CD4-positive, CD25-positive, alpha-beta regulatory T cell (primary cell): ENCODE measurements at regions not wholly inside any gene's neighbourhood (a gene's known extent, or its start where the extent isn't known, plus 50 kb on each side); places are given as distances from the start of the nearest gene placed in this dataset.

Experiments
- ATAC-seq, 2 donors: fragments of 150-1000 bp; cut with Tn5 transposase; one replicate each; pipeline ENCODE4 v1.10.0; 2021; ENCODE audit warnings: low read depth in 2 of 2, moderate number of reproducible peaks in 2 of 2, moderate library complexity in 1 of 2
- DNase-seq, 3 donors: peaks; one replicate each; pipeline versions ENCODE4 v3.0.0 to v3.0.0-alpha.2; 2012 to 2022; ENCODE audit warnings: mixed read lengths in 1 of 3
- H3K27ac ChIP-seq: one replicate; pipeline ENCODE4 v1.7.0; 2013; ENCODE audit warnings: mild to moderate bottlenecking, low read length; ENCODE audit not compliant: insufficient read depth, poor library complexity, severe bottlenecking
- H3K27me3 ChIP-seq: one replicate; pipeline ENCODE4 v1.7.0; 2013; ENCODE audit warnings: low read length; ENCODE audit not compliant: control insufficient read depth, insufficient read depth
- H3K36me3 ChIP-seq: one replicate; pipeline ENCODE4 v1.7.0; 2013; ENCODE audit warnings: mild to moderate bottlenecking, low read length, moderate library complexity; ENCODE audit not compliant: control insufficient read depth, insufficient read depth
- H3K4me1 ChIP-seq: 2 replicates; pipeline ENCODE4 v1.7.0; 2013; ENCODE audit warnings: mild to moderate bottlenecking, low read length; ENCODE audit not compliant: insufficient read depth, control insufficient read depth, poor library complexity, severe bottlenecking
- H3K4me3 ChIP-seq: one replicate; pipeline ENCODE4 v1.7.0; 2013; ENCODE audit warnings: low read depth, mild to moderate bottlenecking, low read length, moderate library complexity
- H3K9me3 ChIP-seq, 2 experiments: 1 replicate in 1 of 2; 2 replicates in 1 of 2; pipeline ENCODE4 v1.7.0; 2013; ENCODE audit warnings: low read length in 2 of 2, mild to moderate bottlenecking in 1 of 2, moderate library complexity in 1 of 2; ENCODE audit not compliant: control insufficient read depth in 2 of 2
- H3K27ac Mint-ChIP-seq, 3 donors: one replicate each; pipeline ENCODE4 v1.8.0; 2020 to 2022; ENCODE audit warnings: mild to moderate bottlenecking in 3 of 3, mixed read lengths in 3 of 3, moderate library complexity in 2 of 3
- H3K27me3 Mint-ChIP-seq: one replicate; pipeline ENCODE4 v1.8.0; 2022; ENCODE audit warnings: mild to moderate bottlenecking, mixed read lengths
- H3K36me3 Mint-ChIP-seq: one replicate; pipeline ENCODE4 v1.8.0; 2020; ENCODE audit warnings: mixed read lengths
- H3K4me1 Mint-ChIP-seq, 4 donors: one replicate each; pipeline ENCODE4 v1.8.0; 2020 to 2022; ENCODE audit warnings: mixed read lengths in 4 of 4, mild to moderate bottlenecking in 1 of 4
- H3K4me3 Mint-ChIP-seq, 4 donors: one replicate each; pipeline ENCODE4 v1.8.0; 2020 to 2022; ENCODE audit warnings: mild to moderate bottlenecking in 4 of 4, mixed read lengths in 4 of 4, moderate library complexity in 3 of 4
- H3K9me3 Mint-ChIP-seq, 7 donors: one replicate each; pipeline ENCODE4 v1.8.0; 2020 to 2022; ENCODE audit warnings: mixed read lengths in 7 of 7, mild to moderate bottlenecking in 3 of 7, moderate library complexity in 2 of 7

DNA sequence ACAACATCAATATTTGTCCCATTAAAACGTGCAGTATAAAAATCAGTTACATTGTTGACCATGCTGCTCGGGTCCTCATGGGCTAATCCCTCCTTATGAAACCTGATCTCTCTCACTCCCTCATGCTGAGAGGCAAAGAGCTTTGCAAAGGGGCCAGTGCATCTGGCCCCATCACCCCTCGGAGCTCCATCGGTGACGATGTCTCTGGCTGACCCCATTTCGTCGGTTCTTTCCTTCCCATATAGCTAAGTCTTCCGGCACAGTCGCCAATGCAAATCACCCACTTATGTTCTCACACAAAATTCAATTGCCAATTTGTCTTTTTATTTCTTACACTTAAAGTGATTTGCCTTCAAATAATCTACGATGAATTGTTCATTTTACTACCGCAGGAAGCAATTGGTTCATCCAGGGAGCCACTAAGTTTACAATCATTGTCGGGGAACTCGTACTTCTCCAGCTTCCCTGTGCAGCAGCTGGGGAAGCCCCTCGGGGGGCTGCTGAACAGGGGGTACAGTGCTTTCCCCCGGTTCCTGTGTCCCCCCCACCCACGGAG lies 199.8 kb upstream of the CDH4 start:
- no peaks in the 10 kb centered on the region for H3K27me3 Mint-ChIP-seq
- H3K4me1 Mint-ChIP-seq, result no peaks in the 10 kb centered on the region
- H3K27ac ChIP-seq, result no peak overlapping the region
- ATAC-seq (no peak), DNase-seq (no peak)
- H3K4me3 ChIP-seq, result no peak overlapping the region
- H3K4me3 Mint-ChIP-seq, result no peak overlapping the region
- no peaks in the 10 kb centered on the region for H3K27me3 ChIP-seq
- peaks cover 0 to 2% (median 0%) of the 10 kb centered on the region in 7 donors for H3K9me3 Mint-ChIP-seq
- H3K9me3 ChIP-seq, result no peaks in the 10 kb centered on the region
- no peaks in the 10 kb centered on the region for H3K36me3 Mint-ChIP-seq
- H3K27ac Mint-ChIP-seq, result no peak overlapping the region
- H3K36me3 ChIP-seq, result no peaks in the 10 kb centered on the region
- no peaks in the 10 kb centered on the region for H3K4me1 ChIP-seq

DNA sequence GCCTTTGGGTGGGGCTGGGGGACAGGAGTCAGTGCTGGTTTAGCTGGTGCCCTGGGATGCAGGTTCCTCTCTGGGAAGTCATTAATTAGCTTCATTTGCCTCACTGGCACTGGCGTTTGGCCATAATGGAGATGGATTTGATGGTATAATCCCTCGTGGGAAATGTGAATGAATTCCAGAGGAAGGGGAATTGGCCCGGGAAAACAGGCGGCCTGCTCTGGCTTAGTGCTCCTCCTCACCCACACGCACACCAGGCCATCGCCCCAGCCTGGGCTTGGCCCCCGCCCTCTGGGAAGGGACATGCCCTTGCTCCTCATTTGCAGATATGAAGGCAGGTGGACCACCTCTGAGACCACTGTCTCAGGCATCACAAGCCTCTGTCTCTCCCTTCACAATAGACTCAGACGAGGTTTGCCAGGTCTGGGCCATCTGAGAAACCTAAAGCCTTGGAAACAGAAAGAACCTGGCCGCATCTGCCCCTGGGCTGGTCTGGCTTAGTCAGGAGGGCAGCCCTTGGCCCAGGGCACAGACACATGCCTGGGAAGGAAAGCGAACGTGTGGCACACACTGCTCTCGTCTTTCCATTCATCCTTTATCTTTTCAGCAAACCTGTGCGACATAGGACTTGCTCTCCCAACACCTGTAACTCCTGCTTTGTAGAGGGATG lies 199.2 kb upstream of the CDH4 start:
- Histone ChIP-seq H3K27me3 (no peaks in the 10 kb centered on the region), H3K36me3 (no peaks in the 10 kb centered on the region), H3K4me1 (no peaks in the 10 kb centered on the region), H3K9me3 (no peaks in the 10 kb centered on the region), H3K4me3 (no peak overlapping the region), H3K27ac (no peak overlapping the region)
- H3K36me3 Mint-ChIP-seq, result no peaks in the 10 kb centered on the region
- DNase-seq, result no peak
- no peak overlapping the region for H3K27ac Mint-ChIP-seq
- no peak overlapping the region for H3K4me3 Mint-ChIP-seq
- H3K4me1 Mint-ChIP-seq, result no peaks in the 10 kb centered on the region
- H3K9me3 Mint-ChIP-seq, result peaks cover 0 to 2% (median 0%) of the 10 kb centered on the region in 7 donors
- H3K27me3 Mint-ChIP-seq, result no peaks in the 10 kb centered on the region
- no peak for ATAC-seq

DNA sequence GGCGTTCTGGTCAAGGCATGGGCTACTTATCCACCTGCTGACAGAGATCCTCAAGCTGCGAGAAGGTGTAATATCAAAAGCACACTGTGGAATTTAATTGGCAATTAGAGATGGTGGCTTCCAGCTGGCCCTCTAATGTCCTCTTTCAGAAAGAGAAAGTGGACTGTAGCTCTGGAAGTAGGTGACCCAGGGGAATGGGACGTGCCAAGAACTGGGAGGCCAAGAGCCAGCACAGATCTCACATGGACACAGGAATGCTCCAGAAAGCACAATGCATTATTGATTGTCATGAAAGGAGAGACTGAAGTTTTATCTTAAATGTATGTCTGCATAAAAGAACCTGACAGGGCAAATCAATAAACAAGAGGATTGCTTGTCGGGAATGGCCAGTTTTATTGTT lies 198.6 kb upstream of the CDH4 start:
- no peaks in the 10 kb centered on the region for H3K36me3 ChIP-seq
- H3K9me3 ChIP-seq, result no peaks in the 10 kb centered on the region
- Mint-ChIP-seq H3K27me3 (no peaks in the 10 kb centered on the region), H3K27ac (peak overlapping the region in 1 of 3 donors; percentile 20), H3K9me3 (peaks cover 0 to 2% (median 0%) of the 10 kb centered on the region in 7 donors), H3K36me3 (no peaks in the 10 kb centered on the region), H3K4me1 (no peaks in the 10 kb centered on the region), H3K4me3 (no peak overlapping the region)
- no peak for ATAC-seq
- H3K4me3 ChIP-seq, result no peak overlapping the region
- H3K27ac ChIP-seq, result no peak overlapping the region
- no peaks in the 10 kb centered on the region for H3K4me1 ChIP-seq
- no peaks in the 10 kb centered on the region for H3K27me3 ChIP-seq
- no peak for DNase-seq

DNA sequence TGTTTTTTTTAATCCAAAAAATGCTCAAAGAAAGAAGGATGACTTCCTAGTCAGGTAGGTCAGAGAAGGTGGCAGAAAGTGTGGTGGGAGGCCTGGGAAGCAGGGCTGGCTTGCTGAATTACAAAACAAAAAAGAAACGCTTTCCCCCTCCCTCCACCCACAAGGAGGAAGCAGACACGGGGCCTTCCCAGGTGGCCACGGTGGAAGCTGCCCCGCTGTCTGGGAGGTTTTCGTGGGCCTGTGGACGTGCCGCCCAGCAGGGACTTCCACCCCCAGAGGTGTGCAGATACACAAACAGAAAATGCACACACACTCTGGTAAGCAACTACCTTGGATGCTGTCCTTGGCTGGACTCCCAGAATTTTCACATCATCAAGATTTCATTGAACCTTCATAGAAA lies 198.2 kb upstream of the CDH4 start:
- no peaks in the 10 kb centered on the region for H3K36me3 ChIP-seq
- ATAC-seq, result no peak
- H3K9me3 ChIP-seq, result no peaks in the 10 kb centered on the region
- no peaks in the 10 kb centered on the region for H3K4me1 ChIP-seq
- DNase-seq, result no peak
- no peak overlapping the region for H3K27ac ChIP-seq
- no peak overlapping the region for H3K4me3 ChIP-seq
- Mint-ChIP-seq H3K4me3 (no peak overlapping the region), H3K27me3 (no peaks in the 10 kb centered on the region), H3K4me1 (no peaks in the 10 kb centered on the region), H3K27ac (peak overlapping the region in 1 of 3 donors; percentile 20), H3K9me3 (peaks cover 0 to 2% (median 0%) of the 10 kb centered on the region in 7 donors), H3K36me3 (no peaks in the 10 kb centered on the region)
- H3K27me3 ChIP-seq, result no peaks in the 10 kb centered on the region

DNA sequence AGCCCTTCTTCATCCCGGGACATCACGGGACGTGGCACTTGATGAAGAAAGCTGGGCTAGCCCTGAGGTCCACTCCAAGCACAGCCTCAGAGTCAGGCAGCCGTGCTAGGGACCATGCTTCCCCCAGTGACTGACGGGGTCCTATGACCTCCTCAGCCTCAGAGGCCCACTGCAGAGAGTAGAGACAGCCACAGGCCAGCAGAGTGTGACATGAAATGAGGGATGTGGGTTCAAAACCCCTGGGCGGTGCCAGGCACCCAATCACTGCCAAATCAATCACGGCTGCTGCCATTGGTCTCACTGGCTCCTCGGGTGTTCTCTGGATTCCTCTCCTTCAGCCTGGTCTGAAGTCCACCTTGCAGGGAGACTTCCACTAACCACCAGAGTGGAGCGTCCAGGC lies 197.7 kb upstream of the CDH4 start:
- H3K27me3 ChIP-seq, result no peaks in the 10 kb centered on the region
- H3K4me1 ChIP-seq, result no peaks in the 10 kb centered on the region
- H3K4me3 ChIP-seq, result no peak overlapping the region
- Mint-ChIP-seq H3K4me1 (no peaks in the 10 kb centered on the region), H3K4me3 (no peak overlapping the region), H3K27me3 (no peaks in the 10 kb centered on the region), H3K9me3 (peaks cover 0 to 2% (median 0%) of the 10 kb centered on the region in 7 donors), H3K36me3 (no peaks in the 10 kb centered on the region), H3K27ac (no peak overlapping the region)
- no peaks in the 10 kb centered on the region for H3K9me3 ChIP-seq
- ATAC-seq (no peak), DNase-seq (no peak)
- no peaks in the 10 kb centered on the region for H3K36me3 ChIP-seq
- no peak overlapping the region for H3K27ac ChIP-seq

DNA sequence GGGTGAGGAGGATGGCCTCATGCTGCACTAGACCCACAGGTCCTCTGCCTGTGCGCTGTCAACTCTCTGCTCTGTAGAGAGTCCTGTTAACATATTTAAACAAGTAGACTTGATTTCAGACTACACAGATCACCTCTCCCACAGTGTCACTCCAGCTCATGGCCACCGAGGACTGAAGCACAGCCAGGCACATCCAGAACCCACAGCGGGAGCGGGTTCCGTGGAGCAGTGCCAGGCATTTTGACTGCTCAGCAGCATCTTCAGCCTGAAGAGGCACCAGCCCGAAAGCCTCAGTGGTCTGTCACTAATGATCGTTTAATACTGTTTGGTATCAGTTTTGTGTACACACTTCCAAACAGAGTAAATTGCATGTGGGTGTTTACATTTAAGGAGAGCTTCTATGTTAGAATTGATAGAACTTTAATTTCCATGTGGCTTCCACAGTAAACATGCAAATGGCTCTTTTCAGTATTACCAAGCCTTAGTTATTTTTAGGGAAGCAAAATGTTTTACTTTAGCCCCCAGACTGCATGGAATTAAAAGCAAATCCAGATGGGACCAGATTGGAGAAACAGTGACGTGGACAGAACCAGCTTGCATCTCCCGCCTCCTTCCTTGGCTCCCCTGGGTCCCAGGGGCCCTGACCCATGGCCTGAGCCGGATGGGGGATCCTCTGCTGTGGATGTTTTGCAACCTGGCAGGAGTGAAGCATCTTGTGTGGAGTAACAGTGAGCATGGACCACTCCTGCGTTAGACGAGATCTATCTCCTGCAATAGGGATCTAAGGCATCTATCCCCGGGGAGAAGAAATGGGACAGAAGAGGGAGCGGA lies 196.7 kb upstream of the CDH4 start:
- Mint-ChIP-seq H3K27me3 (no peaks in the 10 kb centered on the region), H3K36me3 (no peaks in the 10 kb centered on the region), H3K4me3 (no peak overlapping the region), H3K4me1 (no peaks in the 10 kb centered on the region), H3K9me3 (peaks cover 0 to 2% (median 0%) of the 10 kb centered on the region in 7 donors), H3K27ac (no peak overlapping the region)
- DNase-seq, result no peak
- H3K4me1 ChIP-seq, result no peaks in the 10 kb centered on the region
- H3K36me3 ChIP-seq, result no peaks in the 10 kb centered on the region
- no peak for ATAC-seq
- H3K27ac ChIP-seq, result no peak overlapping the region
- H3K27me3 ChIP-seq, result no peaks in the 10 kb centered on the region
- H3K9me3 ChIP-seq, result no peaks in the 10 kb centered on the region
- no peak overlapping the region for H3K4me3 ChIP-seq

DNA sequence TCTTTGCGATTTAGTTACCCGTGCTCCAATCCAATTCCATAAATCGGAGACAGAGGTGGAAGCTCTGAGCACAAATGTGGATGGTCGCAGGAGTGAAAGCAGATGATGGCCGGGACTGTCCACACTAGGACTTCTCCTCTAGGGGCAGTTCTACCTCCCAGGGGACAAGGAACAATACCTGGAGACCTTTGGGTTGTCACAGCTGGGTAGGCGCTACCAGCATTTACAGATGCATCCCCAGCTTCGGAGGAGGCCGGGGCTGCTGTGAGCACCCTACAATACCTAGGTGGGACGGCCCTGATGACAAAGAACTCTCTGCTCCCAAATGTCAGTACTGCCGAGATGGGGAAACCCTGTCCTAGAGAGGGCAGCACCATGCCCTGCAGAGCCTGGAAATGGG lies 195.9 kb upstream of the CDH4 start:
- H3K27ac ChIP-seq, result no peak overlapping the region
- H3K27me3 ChIP-seq, result no peaks in the 10 kb centered on the region
- H3K4me3 ChIP-seq, result no peak overlapping the region
- H3K36me3 ChIP-seq, result no peaks in the 10 kb centered on the region
- Mint-ChIP-seq H3K36me3 (no peaks in the 10 kb centered on the region), H3K9me3 (peaks cover 0 to 4% (median 0%) of the 10 kb centered on the region in 7 donors), H3K27me3 (no peaks in the 10 kb centered on the region), H3K4me3 (no peak overlapping the region), H3K4me1 (no peaks in the 10 kb centered on the region), H3K27ac (no peak overlapping the region)
- H3K4me1 ChIP-seq, result no peaks in the 10 kb centered on the region
- ATAC-seq (no peak), DNase-seq (no peak)
- H3K9me3 ChIP-seq, result no peaks in the 10 kb centered on the region
